Small intestine (tissue), 7 donors: ENCODE measurements at regions not wholly inside any gene's neighbourhood (a gene's known extent, or its start where the extent isn't known, plus 50 kb on each side); places are given as distances from the start of the nearest gene placed in this dataset.
"Not testable (repeated sequence)": the region's sequence is repeated elsewhere in the genome, so short reads cannot be mapped to it uniquely, and the experiment has no call there.

Experiments used
- DNase-seq, 2 donors: peaks; one replicate each; pipeline versions ENCODE4 v3.0.0 to v3.0.0-alpha.2; 2013
- FAIRE-seq: peaks from 2 replicates; lab custom pipeline; 2012; peaks lifted over from hg19 to GRCh38; lab: Jason Lieb, UNC
- H3K27ac ChIP-seq, 3 donors: one replicate each; pipeline ENCODE4 v1.5.1; 2013; ENCODE audit warnings: low read length in 2 of 3, mild to moderate bottlenecking in 2 of 3, control low read depth in 1 of 3, inconsistent platforms in 1 of 3, low read depth in 1 of 3, moderate library complexity in 1 of 3
- H3K27me3 ChIP-seq, 3 donors: one replicate each; pipeline ENCODE4 v1.6.1; 2013; ENCODE audit warnings: low read length in 3 of 3, inconsistent platforms in 1 of 3; ENCODE audit not compliant: control insufficient read depth in 3 of 3, insufficient read depth in 3 of 3
- H3K36me3 ChIP-seq, 3 donors: one replicate each; pipeline ENCODE4 v1.6.1; 2013; ENCODE audit warnings: low read length in 3 of 3, inconsistent platforms in 1 of 3, low read depth in 1 of 3, mild to moderate bottlenecking in 1 of 3, moderate library complexity in 1 of 3; ENCODE audit not compliant: control insufficient read depth in 3 of 3, insufficient read depth in 2 of 3
- H3K4me1 ChIP-seq, 3 donors: one replicate each; pipeline ENCODE4 v1.6.1; 2013; ENCODE audit warnings: low read length in 2 of 3, inconsistent platforms in 1 of 3, low read depth in 1 of 3, mild to moderate bottlenecking in 1 of 3, moderate library complexity in 1 of 3; ENCODE audit not compliant: control insufficient read depth in 3 of 3, insufficient read depth in 2 of 3
- H3K4me3 ChIP-seq, 3 donors: one replicate each; pipeline ENCODE4 v1.5.1; 2013; ENCODE audit warnings: low read length in 3 of 3, control low read depth in 1 of 3, inconsistent platforms in 1 of 3, low read depth in 1 of 3, mild to moderate bottlenecking in 1 of 3, moderate library complexity in 1 of 3
- H3K9me3 ChIP-seq, 2 donors: one replicate each; pipeline ENCODE4 v1.6.1; 2013; ENCODE audit warnings: low read depth in 1 of 2, low read length in 1 of 2; ENCODE audit not compliant: control insufficient read depth in 2 of 2, insufficient read depth in 1 of 2
- WGBS, 3 donors: extraction: QIAGEN DNeasy Blood & Tissue Kit; methylation state at CpG; one replicate each; pipeline ENCODE4 v1.1.7; 2013; 5-methylcytosine and 5-hydroxymethylcytosine counted together
- donor health status: healthy with polysubstance abuse.
- donor health status: control.
- donor health status: control.
- donor health status: Bipolar disorder and iron deficiency.
- donor health status: healthy.

DNA sequence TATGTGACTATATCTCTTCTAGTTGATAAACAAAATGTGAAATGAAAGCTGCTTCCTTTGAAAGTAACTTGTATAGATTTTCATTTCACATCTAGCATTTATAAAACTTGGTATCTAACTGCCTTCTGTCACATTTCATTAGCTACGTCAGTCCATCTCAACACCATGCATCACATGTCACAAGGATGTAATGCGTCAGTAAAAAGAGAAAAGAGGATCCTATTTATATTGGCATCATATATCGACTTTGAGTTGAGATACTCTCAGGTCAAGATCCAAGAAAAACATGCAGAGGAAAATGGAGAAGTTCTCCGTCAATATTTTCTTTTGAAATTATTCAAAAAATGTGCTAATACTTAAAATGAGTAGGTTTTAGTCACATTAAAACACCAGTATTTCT, 1211.2 kb downstream of the EFNA5 start:
- H3K9me3 ChIP-seq = no peaks in the 10 kb centered on the region
- no peaks in the 10 kb centered on the region for H3K27me3 ChIP-seq
- H3K4me3 ChIP-seq = no peak overlapping the region
- no peak overlapping the region for H3K27ac ChIP-seq
- DNase-seq = no peak
- H3K4me1 ChIP-seq = no peaks in the 10 kb centered on the region
- no peak for FAIRE-seq
- no peaks in the 10 kb centered on the region for H3K36me3 ChIP-seq
- 87 to 91% (median 88%) methylated on average over 4 of the region's 4 CpGs for WGBS, 3 donors

DNA sequence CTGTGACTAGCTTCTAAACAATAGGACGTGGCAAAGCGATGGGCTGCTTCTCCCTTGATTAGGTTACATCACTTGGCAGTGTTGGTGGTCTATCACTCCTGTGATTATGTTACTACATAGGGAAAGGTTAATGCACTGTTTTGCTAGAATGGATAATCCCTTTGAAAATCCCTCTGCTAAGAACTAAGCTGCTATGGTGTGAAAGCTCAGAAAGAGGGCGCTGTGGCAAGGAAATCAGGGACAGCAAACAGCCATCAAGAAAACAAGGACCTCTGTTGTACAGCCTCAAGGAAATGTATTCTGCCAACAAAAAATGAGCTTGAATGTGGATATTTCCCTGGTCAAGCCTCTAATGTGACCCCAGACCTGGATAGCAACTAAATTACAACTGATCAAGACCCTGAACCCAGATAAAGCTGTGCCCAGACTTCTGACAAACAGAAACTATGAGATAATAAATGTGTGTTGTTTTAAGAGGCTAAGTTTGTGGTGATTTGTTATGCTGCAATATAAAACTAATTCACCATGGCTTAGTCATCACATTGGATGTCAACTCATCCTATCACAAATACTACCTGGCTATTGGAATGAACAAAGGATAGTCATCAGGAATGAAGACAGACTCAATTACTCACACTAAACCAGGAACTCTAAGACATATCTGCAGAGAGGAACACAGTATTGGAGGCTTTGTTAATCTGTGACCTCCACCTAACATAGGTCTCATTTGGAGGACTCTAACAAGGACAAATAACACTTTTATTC, 1215.9 kb downstream of the EFNA5 start:
- FAIRE-seq (no peak), DNase-seq (peak in 1 of 2 donors; percentile 9)
- no peaks in the 10 kb centered on the region for H3K27me3 ChIP-seq
- H3K4me1 ChIP-seq = no peaks in the 10 kb centered on the region
- H3K27ac ChIP-seq = no peak overlapping the region
- WGBS, 3 donors = 42 to 48% (median 43%) methylated on average over 3 of the region's 3 CpGs
- no peaks in the 10 kb centered on the region for H3K36me3 ChIP-seq
- no peaks in the 10 kb centered on the region for H3K9me3 ChIP-seq
- no peak overlapping the region for H3K4me3 ChIP-seq

DNA sequence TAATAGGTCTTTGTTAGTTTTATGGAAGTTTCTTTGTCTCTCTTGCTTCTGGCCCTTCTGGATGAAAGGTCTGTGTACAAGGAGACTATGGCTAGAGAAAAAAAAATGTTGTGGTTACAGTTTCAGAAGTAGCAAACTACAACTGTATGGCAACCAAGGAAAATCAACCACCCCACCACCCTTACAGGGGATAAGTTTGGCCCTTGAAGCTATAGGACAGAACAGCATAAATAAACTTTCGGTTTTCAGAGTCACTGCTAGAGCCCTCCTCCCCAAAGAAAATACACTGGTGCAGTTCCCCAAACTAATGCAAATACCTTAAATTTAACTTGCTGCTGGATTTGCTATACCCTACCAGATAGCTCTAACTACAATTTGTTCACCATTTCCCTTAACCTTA, 1216.7 kb downstream of the EFNA5 start:
- Histone ChIP-seq H3K9me3 (no peaks in the 10 kb centered on the region), H3K36me3 (no peaks in the 10 kb centered on the region), H3K4me1 (no peaks in the 10 kb centered on the region), H3K27me3 (no peaks in the 10 kb centered on the region), H3K27ac (no peak overlapping the region), H3K4me3 (no peak overlapping the region)
- WGBS, 3 donors = 69 to 93% (median 83%) methylated on average over 1 of the region's 1 CpG
- DNase-seq = no peak
- no peak for FAIRE-seq

DNA sequence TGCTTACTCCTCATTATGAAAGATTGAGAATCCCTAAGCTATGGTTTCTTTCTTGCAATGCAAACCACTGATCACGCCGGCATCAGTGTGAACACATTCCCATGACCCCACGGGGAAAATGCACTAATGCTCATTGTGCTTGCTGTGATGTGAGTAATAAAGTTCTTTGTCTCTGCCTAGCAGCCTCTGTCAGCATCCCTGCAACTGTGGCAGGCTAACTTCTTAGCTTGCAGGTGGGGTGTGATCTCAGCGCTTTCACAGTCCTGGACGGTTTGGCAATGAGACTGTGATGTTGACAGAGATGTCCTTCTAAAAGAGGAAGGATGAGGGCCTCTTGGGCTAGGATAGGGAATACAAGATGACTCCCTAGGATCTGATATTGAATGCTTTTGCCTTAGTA, 1218.7 kb downstream of the EFNA5 start:
- no peak overlapping the region for H3K4me3 ChIP-seq
- FAIRE-seq = no peak
- no peaks in the 10 kb centered on the region for H3K27me3 ChIP-seq
- DNase-seq = peak in 1 of 2 donors; percentile 2
- WGBS, 3 donors = 60 to 72% (median 70%) methylated on average over 5 of the region's 5 CpGs
- H3K9me3 ChIP-seq = no peaks in the 10 kb centered on the region
- no peak overlapping the region for H3K27ac ChIP-seq
- H3K4me1 ChIP-seq = no peaks in the 10 kb centered on the region
- H3K36me3 ChIP-seq = no peaks in the 10 kb centered on the region

DNA sequence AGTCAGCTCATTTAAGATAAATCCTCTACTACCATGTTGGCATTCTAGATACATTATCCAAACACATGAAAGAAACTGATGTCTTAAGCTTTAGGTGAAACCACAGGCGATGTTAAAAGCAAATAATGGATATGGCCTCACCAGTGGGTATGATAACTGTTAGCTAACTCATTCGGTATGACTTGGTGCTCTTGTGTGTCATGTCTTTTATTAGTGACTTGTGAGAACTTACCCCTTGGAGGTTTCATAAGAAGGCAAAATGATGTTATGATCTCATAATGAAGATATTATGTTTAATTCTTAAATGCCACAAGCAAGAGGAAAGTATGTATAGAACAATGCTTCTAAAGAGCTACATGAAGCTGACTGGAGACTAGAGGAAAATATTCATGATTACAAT, 1227.0 kb downstream of the EFNA5 start:
- FAIRE-seq (no peak), DNase-seq (no peak)
- Histone ChIP-seq H3K4me3 (no peak overlapping the region), H3K9me3 (no peaks in the 10 kb centered on the region), H3K36me3 (no peaks in the 10 kb centered on the region), H3K4me1 (no peaks in the 10 kb centered on the region), H3K27ac (no peak overlapping the region), H3K27me3 (no peaks in the 10 kb centered on the region)
- 77 to 82% (median 78%) methylated on average over 2 of the region's 2 CpGs for WGBS, 3 donors

DNA sequence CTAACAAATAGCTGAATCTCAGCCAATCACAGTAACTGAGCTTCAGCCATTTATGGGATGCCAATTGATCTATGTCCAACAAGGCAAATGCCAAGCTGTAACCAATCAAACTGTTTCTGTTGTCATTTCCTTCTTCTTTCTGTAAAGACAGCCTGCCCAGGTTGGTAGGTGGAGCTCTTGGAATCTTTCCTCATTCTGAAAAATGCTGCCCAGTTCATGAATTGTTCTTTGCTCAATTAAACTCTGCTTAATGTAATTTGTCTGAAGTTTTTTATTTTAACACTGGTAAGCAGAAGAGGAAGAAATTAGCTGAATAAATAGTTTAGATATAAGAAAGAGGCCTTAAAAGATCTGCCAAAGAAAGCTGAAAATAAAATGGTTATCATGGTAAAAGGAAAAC, 1235.6 kb downstream of the EFNA5 start:
- no peaks in the 10 kb centered on the region for H3K4me1 ChIP-seq
- H3K4me3 ChIP-seq = no peak overlapping the region
- H3K27me3 ChIP-seq = no peaks in the 10 kb centered on the region
- no peak overlapping the region for H3K27ac ChIP-seq
- no peak for FAIRE-seq
- H3K36me3 ChIP-seq = no peaks in the 10 kb centered on the region
- DNase-seq = no peak
- peaks cover 0 to 2% of the 10 kb centered on the region in 2 donors for H3K9me3 ChIP-seq

DNA sequence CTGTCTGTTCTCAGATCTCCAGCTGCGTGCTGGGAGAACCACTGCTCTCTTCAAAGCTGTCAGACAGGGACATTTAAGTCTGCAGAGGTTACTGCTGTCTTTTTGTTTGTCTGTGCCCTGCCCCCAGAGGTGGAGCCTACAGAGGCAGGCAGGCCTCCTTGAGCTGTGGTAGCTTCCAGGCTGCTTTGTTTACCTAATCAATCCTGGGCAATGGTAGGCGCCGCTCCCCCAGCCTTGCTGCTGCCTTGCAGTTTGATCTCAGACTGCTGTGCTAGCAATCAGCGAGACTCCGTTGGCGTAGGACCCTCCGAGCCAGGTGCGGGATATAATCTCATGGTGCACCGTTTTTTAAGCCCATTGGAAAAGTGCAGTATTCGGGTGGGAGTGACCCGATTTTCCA, 1240.0 kb downstream of the EFNA5 start:
- not testable (repeated sequence) for FAIRE-seq, H3K4me1 ChIP-seq, DNase-seq, H3K36me3 ChIP-seq, H3K27ac ChIP-seq, H3K9me3 ChIP-seq, H3K27me3 ChIP-seq, H3K4me3 ChIP-seq
- 83 to 92% (median 86%) methylated on average over 10 of the region's 11 CpGs for WGBS, 3 donors

DNA sequence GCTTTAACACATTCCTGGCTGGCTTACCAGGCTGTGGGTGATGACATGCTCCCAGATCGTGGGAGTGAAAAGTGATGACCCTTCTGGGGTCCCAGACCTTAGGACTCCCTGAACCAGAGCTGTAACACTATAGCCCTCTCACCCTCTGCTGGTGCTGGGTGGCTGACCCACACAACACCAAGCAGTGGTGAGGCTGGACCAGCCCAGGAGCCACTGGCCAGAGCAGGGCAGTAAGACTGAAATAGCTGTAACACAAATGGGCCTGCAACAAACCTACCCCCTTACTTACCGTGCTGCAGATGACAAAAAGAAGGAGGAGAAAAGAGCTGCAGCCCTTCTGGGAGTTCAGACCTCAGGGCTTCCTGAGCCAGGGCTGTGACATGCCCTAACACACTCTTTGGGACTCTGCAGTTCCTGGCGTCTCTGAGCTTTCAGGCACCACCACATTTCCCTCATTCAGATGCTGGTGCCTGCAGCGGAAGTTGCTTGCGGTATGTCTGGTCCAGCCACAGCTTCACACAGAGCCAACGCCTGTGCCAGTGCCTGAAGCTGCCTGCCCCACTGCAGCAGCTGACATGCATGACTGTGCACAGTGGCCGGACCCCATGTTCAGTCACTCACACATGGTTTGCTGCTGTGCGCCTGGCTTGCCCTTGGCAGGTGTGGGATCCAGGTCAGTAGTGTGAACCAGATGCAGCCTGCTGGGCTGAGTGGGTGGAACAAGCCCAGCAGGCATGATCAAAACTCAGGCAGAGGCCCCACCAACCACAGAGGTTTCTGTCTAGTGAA, 1247.4 kb downstream of the EFNA5 start:
- DNase-seq (no peak), FAIRE-seq (no peak)
- Histone ChIP-seq H3K27ac (no peak overlapping the region), H3K4me3 (no peak overlapping the region), H3K4me1 (no peaks in the 10 kb centered on the region), H3K9me3 (peaks cover 0 to 13% of the 10 kb centered on the region in 2 donors), H3K36me3 (no peaks in the 10 kb centered on the region), H3K27me3 (no peaks in the 10 kb centered on the region)
- 81 to 91% (median 84%) methylated on average over 8 of the region's 8 CpGs for WGBS, 3 donors
